Stromal cell of bone marrow (primary cell): ENCODE measurements at regions not wholly inside any gene's neighbourhood (a gene's known extent, or its start where the extent isn't known, plus 50 kb on each side); places are given as distances from the start of the nearest gene placed in this dataset.

Experiments
- DNase-seq: peaks from one replicate; pipeline ENCODE4 v3.0.0-alpha.2; 2012; ENCODE audit warnings: low read depth

DNA sequence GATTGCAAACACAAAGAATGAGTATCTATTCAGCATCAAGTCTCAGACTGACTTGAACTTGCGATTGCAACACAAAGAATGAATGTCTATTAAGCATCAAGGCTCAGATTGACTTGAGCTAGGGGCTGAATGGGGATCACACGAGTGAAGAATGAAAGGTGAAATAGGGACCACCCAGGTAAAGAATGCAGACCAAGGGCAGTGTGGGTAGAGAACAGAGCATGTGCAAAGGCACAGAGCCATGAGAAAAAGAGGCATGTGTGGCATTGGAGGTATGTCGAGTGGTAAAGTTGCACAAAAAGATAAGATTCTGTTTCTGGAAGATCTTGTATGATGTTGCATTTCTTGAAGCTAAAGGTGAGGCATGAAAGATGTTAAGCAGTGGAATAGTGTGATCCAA, 119.4 kb upstream of the GPR149 start:
- DNase-seq, result no peak

DNA sequence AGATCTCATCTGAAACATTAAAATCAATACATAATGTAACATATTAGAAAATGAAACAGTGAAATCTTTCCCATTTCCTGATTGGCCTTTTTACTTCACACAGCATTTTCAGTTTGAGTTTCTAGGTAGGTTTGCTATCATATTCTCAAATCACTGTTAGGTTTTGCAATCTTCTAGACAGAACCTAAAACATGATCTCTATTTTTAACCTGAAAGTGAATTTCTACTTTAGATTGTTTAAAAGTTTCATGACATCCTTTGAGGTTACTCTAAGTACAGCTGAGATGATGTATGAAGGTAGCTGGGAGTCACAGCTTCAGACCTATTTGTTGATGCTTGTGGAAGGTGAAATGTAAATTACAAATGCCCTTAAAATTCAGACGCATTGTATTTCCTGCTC, 118.4 kb upstream of the GPR149 start:
- no peak for DNase-seq

DNA sequence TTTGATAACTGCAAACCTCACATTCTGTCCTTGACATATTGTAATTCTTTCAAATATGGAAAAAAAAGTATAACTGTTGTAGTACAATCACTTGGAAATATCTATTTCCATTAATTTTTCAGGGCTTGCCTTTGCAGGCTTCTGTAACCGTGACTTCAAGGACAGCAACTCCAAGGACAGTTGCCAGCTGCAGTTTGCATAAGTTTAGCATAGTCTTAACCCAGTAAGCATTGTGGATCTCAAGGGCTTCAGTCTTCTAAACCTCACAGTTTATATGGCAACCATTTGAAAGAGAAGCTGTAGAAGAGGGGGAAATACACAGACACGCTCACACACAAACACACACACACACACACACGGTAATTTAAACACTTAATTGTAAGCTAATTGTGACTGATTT, 112.8 kb upstream of the GPR149 start:
- DNase-seq, result no peak

DNA sequence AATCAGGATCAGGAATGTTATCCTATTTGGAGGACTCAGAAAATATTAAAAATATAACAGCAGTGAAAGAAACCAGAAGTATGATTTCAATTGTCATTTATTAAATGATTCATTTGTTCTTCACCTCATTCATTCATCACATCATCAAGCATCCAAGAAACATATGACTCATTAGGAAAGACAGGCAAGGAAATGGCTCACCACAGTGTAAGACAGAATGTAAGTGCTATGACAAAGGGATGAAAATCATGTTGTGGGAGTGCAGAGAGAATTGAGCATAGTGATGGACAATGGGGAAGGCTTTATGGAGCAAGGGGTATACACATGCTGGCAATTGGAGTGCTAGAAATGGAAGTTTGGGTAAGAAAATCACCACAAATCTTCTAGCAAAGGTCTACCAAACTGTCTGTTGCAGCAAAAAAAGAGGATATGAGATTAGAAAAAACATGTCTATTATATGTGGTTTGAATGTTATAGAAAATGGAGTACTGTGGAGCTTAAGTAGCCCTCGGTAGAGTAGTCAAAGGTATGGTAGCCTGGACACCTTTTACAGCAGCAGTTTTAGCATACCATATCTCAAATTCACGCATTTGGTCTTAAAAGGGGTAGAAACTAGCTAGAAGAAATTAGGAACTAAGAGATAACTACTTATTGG, 111.1 kb upstream of the GPR149 start:
- DNase-seq, result no peak

DNA sequence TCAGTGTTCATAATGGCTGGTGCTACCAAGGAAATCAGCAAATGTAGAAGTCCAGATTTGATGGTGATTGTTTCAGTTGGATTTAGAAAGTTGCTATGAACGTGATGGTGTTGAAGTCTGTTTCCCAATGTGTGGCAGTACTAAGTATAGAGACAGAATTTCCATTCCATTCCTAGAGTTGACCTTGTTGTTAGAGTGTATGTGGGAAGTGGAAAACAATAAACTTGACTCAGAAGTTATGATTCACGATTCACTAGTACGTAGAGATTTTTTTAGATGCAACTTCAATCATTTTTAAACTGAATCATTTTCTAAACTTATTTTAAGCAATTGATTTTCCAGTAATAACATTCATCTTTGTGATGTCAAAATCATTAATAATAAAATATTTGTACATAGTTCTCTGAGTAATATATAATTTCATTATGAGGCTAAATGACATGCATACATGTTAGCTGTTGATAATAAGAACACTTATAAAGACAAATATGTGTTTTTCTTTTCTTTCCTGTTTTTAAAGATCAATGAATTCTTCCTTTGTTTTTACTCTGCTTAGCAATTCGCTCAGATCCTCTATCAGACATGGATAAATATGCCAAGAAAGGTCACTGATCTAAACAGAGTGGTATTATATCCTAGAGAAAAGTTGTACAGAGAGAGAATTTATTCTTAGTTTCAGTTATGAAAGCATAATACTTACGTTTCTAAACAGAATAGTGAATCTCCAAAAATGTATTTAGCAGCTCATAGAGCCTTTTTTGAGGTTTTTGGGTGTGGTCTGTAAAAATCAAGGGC, 108.8 kb upstream of the GPR149 start:
- no peak for DNase-seq

DNA sequence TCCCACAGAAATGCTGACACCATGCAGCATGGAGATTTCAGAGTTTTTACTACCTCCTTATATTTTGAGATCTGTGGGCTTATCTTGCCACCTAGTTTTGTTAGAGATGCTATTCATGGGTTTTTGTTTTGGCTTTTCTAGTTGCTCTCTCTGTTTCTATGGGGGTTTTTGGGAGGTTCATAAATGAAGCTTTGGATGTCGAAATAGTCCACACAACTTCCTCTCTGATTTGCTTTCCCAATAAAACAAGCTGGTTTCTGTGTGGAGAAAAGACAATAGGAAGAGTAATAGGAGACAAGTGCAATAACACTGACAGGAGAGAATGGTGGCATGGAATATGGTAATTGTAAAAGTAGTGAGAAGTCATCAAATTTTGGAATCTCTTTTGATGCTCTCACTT, 106.8 kb upstream of the GPR149 start:
- no peak for DNase-seq

DNA sequence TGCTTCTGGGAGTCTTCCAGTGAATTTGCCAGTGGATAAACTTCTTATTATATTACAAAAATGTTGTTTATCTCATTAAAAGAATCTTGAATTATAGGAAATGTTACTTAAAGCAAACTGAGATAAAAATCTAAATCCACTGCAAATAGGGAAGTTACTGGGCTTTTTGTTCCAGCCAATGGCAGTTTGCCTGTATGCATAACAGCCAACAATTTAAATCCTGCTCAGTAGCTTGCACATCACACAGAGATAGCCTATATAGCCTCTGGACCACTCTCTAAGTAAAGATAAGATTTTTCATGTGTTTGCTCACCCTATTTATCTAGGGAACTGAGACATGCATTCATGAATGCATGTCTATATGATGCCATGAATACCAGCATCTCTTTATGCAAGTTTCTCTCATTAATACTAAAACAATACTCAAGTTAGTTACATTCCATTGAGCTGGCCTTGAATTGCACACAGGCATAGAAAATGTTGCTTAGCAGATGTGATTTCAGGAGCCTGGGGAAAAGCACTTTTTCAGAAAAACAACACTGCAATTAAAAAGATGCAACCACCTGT, 92.1 kb upstream of the GPR149 start:
- no peak for DNase-seq

DNA sequence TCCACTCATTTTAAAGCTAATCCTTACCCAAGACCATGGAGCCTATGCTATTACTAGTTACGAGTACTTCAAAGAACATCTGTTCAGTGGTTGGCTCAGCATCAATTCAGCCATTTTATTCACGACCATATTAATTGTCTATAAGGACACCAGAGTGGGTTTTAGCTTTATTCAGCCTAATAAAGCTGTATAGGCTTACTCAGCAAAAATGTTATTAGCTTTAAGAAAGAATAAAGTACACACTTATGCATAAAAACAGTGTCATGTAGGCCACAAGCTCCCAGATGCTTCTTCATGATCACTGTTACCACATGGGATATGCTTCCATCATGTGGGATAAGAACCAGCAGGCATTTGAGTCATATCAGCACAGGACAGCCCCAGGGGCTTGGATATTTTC, 87.4 kb upstream of the GPR149 start:
- DNase-seq, result no peak

DNA sequence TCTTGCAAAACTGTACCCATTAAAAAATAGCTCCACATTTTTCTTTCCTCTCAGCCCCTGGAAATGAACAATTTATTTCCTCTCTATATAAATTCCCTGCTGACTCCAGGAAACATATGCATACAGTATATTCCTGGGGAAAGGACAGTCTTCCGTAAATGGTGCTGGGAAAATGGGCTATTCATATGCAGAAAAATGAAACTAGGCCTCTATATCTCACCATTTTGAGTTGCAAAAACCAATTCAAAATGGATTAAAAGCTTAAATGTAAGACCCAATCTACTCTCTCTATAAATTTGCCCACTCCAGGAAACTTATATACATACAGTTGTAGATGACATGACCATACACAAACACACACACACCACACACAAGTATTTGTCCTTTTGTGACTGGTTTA, 85.9 kb upstream of the GPR149 start:
- no peak for DNase-seq

DNA sequence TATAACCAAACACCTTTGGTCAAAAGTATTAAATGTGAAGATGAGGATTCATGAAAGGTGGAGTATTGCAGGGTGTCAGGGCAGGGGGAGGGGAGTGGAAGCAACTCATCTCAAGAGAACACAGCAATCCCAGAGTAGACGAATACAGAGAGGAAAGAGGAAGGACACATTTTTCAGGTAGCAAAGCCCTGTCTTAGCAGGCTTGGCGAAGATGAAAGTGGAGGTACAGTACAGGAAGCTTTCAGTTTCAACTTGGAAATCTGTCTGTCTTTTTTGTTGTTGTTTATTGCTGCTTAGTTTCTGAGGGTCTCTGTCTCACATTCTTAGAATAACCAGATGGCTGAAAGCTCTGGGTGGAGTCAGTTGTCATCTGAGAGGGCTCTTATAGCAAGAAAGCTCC, 80.8 kb upstream of the GPR149 start:
- no peak for DNase-seq

DNA sequence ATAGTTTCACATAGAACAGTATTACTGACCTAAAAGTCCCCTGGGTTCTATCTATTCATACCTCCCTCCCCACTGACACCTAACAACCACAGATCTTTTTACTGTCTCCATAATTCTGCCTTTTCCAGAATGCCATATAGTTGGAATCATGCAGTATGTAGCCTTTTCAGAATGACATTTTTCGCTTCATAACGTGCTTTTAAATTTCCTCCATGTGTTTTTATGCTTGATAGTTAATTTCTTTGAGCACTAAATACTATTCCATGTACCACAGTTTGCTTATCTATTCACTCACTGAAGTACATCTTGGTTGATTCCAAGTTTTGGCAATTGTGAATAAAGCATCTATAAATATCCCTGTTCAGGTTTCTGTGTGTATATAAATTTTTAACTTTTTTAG, 77.7 kb upstream of the GPR149 start:
- no peak for DNase-seq

DNA sequence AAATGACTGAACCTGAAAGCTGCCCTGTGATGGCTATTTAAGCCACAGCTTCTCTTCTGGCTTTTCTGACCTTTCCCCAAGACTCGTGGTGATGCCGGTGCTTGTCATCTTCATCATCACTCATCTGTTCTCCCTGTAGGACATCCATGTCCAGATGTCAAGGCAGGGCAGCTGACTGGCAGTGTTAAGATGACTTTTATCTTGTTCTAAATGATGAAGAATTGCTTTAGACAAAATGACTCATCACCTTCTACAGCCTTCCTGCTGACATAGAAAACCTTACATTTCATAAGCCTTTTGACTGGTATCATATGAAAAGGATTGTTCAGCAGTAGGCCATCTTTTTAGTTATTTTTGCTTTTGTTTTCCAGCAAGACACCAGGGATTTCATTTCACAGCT, 67.0 kb upstream of the GPR149 start:
- no peak for DNase-seq

DNA sequence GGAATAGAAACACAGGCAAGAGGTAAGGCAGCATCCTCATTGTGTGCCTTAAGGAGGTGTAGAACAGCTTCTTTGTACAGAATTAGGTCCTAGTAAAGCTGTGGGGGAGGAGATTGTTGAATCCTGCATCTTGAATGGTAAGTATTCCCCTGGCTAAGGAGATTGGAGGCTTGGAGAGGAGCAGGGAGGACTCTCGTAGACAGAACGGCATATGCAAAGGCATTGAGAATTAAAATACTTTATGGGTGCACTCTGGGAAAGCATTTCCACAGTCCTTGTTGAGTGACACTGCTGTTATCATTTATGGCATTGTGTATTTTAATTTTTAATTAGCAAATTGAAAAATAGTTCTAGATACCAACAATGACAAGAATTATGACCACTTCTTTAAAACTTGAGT, 66.5 kb upstream of the GPR149 start:
- no peak for DNase-seq

DNA sequence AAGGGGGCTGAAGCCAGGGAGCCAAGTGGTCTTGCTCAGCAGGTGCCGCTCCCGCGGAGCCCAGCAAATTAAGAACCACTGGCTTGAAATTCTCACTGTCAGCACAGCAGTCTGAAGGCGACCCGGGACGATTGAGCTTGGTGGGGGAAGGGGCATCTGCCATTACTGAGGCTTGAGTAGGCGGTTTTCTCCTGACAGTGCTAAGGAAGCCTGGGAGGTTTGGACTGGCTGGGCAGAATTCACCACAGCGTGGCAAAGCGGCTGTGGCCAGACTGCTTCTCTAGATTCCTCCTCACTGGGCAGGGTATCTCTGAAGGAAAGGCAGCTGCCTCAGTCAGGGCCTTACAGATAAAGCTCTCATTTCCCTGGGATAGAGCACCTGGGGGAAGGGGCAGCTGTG, 57.0 kb upstream of the GPR149 start:
- DNase-seq, result no peak

DNA sequence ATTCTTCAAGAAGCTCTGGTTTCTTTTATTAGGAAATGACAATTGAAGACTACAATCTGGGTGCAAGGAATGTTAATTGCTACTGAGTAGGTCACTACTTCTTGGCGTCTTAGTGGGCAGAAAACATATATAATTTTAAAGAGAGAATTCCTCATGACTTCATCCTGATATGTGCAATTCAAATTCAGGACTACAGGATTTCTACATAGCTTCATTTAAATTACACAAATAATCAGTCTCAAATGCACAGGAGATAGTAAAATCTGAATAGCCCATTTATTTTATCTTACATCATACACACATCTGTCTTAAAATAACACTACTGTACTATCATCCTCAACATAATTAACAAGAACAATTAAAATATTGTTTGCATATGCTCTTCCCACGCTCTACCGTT, 52.5 kb upstream of the GPR149 start:
- DNase-seq, result no peak

DNA sequence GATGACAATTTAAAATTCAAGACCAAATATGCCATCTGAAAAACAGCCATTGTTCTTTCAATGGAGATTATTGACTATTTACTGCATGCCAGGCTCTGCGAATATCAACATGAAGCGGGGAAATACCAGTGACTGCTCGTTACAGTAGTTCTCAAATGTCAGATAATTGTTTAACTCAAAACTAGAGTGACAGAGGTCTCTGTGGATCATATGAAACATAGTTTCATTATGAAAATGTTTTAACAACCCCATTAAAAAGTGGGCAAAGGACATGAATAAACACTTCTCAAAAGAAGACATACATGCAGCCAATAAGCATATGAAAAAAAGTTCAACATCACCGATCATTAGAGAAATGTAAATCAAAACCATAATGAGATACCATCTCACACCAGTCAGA, 50.0 kb upstream of the GPR149 start:
- no peak for DNase-seq
